Midbrain (tissue), 1 donor: ENCODE measurements at regions not wholly inside any gene's neighbourhood (a gene's known extent, or its start where the extent isn't known, plus 50 kb on each side); places are given as distances from the start of the nearest gene placed in this dataset.

Experiments
- DNase-seq: peaks from one replicate; lab custom pipeline; 2025; lab: John Stamatoyannopoulos, UW

- no peak for DNase-seq
These were observed 188.6 kb downstream of the BMP2 start for GRCh38 chr20:6956056-6956455.

- no peak for DNase-seq
These were observed 189.1 kb downstream of the BMP2 start for GRCh38 chr20:6956574-6956973.

DNA sequence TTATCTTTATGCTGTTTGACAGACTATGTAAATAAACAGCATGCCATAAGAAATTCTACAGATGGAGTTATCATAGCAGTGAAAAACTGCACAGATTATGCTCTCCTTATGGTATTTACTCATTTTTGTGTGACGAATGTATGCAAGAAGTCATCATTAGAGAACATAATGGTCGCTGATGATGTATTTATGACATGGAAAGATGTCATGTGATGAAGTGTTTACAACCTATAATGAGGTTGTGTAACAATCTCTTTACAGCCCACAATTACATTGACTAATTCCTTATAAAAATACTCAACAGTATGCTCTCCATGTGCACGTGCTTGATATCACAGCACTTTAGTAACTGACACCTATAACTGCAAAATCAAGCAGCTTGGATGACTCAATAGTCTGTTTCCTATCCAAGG lies 192.4 kb downstream of the BMP2 start:
- no peak for DNase-seq

GRCh38 chr20:6966721-6967120 lies 199.2 kb downstream of the BMP2 start:
- no peak for DNase-seq

GRCh38 chr20:6974838-6975237 lies 207.4 kb downstream of the BMP2 start:
- no peak for DNase-seq

- DNase-seq: no peak
These were observed 207.8 kb downstream of the BMP2 start for GRCh38 chr20:6975311-6975710.

GRCh38 chr20:6976106-6976900 lies 208.8 kb downstream of the BMP2 start:
- DNase-seq: no peak

GRCh38 chr20:6979621-6980020 lies 212.1 kb downstream of the BMP2 start:
- no peak for DNase-seq

- no peak for DNase-seq
These were observed 225.5 kb downstream of the BMP2 start for GRCh38 chr20:6993011-6993410.

DNA sequence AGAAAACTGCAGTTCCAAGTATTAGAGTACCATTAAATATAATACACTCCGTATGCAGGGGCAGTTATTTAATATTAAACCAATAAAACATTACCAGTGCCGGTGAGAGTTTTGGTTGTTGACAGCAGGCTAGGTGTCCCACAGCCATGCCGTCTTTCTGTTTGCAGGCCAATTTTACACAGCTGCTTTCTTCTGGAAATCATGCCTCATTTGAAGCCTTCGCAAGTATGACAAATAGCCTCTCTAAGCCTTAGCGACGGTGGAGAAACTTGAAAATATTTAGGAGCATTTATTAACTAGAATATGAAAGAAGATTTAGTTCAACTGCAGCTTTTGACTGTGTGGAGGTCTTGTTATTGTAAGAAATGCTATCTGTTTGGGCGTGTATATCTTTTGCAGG lies 226.0 kb downstream of the BMP2 start:
- DNase-seq: no peak

DNA sequence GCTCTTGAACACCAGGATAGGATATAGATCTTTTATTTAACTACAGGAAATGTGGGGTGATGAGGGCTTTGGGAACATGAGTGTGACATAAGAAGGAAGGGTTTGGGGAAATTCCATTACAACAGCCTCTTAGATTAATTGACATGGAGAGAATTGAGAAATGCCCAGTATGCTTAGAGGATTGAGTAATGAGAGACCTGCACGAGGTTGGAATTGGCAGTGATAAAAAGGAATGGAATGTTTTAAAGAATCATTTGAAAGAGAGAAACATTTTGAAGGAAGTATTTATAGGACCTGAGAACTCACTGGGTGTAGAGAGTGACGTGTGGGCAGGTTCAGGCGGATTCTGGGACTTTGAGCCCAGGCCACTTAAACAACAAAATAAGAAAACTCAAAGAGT lies 227.0 kb downstream of the BMP2 start:
- DNase-seq: no peak

DNA sequence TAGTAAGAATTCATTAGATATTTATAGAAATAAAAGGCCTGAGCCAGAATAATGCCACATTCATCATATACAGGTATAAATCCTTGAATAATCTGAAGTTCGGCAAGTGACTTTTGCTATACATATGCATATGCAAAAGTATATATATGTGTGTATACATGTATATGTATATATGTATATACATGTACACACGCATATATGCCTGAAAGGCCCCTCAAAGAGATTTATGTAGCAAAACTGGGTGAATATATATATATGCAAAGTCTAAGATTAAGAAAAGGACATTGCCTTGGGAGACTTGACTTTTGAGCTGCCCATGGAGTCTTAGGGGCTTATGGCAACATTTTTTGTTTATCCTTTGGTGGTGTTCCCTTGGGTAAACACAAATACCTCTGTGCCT lies 231.4 kb downstream of the BMP2 start:
- no peak for DNase-seq

DNA sequence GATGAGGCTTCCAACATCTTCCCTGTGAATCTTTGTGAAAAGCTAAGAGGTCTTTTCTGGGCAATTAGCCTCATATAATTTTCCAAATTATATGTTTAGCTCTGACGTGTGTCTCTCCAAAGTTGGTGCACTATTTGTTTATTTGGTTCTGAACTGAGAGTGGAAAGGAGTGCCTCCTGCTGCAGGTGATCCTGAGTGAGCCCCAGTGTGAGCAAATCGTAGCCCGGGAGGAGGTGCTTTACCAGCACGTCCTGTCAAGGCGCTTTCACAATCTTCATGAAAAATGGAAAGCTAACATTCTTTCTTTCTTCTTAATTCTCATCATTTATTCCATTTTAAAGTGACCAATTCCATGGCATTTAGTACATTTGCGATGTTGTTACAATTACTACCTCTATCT lies 231.9 kb downstream of the BMP2 start:
- DNase-seq: no peak

DNA sequence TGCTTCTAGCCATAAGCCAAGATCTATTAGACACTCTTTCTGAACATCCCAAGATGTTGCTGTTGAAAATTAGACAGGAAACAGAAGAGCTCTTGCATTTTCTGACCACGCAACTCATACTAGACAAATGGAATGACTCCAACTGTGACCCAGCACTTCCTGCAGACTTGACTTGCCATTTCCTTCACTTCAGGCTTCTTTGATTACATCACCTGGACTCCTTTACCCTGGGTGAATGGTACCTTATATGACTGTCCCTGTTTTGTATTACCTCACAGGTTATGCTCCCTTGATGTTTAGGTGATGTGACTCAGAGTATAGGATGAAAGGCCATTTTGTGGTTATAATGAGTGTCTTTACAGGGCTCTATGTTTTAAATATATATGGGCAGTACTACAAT lies 236.1 kb downstream of the BMP2 start:
- no peak for DNase-seq

DNA sequence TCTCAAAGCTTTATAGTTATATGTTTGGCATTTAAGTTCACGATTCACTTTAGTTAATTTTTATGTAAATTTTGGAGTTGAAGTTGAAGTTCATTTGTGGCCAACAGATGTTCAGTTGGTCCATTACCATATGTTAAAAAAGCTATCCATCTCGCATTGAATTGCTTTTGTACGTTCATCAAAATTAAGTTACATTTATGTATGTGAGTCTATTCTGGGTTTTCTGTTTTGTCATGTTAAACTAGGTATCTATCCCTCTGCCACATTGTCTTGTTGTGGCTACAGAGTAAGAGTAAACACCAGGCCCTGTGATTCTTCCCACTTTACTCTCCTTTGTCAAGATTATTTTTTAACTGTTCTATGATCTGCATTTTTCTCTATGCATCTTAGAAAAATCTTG lies 237.3 kb downstream of the BMP2 start:
- no peak for DNase-seq

DNA sequence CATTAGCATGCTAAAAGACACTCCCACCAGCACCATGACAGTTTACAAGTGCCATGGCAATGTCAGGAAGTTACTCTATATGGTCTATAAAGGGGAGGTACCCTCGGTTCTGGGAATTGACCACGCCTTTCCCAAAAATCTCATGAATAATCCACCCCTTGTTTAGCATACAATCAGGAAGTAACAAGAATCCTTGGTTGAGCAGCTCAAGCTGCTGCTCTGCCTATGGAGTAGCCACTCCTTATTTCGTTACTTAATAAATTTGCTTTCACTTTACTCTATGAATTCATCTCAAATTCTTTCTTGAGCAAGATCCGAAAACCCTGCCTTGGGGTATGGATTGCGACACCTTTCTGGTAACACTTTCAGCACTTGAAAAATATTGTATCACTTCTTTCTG lies 243.0 kb downstream of the BMP2 start:
- no peak for DNase-seq

- no peak for DNase-seq
These were observed 247.8 kb downstream of the BMP2 start for GRCh38 chr20:7015257-7015656.

DNA sequence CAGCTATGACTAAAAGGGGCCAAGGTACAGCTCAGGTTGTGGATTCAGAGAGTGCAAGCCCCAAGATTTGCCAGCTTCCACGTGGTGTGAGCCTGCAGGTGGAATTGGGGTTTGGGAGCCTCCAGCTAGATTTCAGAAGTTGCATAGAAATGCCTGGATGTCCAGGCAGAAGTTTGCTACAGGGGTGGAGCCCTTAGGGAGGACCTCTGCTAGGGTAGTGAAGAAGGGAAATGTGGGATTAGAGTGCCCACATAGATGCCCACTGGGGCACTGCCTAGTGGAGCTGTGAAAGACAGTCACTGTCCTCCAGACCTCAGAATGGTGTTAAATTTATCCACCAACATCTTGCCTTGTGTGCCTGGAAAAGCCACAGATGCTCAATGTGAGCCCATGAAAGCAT lies 255.1 kb downstream of the BMP2 start:
- DNase-seq: no peak

DNA sequence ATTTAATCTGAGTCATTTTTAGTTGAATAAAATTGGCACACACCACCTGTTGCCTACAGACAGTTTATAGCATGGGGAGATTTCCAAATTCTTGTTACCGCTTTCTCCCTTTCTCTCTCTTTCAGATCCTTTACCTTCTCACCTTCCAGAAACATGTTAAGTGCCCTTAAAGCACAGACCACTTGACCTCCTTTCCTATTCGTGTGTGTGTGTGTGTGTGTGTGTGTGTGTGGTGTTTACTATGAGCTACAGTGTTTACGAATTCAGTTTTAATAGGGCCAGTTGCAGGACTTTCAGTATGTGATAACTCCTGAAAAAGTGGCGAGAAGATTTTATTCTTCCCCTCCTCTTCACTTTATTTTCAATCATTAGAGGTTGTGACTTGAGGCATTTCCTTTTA lies 258.1 kb downstream of the BMP2 start:
- DNase-seq: no peak

DNA sequence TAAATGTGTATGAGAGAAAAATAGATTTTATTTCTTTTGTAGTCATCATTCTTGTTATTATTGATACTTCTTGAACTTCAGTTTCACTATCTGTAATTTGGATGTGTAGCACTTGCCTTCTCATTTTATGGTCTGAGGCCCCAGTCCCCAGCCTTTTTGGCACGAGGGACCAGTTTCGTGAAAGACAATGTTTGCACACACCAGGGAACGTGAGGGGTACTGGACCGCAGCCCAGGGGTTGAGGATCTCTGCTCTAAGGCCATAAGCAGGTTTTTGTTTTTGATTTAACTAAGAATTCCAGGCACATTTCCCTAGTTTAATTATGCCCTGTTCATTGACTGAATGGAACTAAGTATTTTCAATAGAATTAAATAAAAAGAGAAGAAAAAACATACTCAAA lies 261.5 kb downstream of the BMP2 start:
- DNase-seq: no peak

DNA sequence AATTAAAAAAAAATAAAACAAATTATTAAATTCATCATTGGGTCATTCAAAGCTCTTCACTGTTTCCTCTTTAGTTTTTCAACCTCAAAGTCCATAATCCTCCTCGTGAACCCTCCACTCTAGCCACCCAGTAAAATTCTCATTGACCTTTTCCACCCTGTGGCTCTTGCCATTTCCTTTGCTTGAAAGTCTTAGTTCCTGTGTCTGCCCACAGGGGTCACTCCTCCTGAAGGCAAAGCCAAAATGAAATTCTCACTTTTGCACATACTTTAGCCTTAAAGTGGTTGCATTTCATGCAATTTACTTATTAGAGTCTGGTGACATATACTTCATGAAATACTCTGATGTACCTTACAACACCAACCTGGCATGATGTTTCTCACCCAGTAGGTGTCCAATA lies 263.7 kb downstream of the BMP2 start:
- no peak for DNase-seq

GRCh38 chr20:7038029-7038428 lies 270.5 kb downstream of the BMP2 start:
- no peak for DNase-seq

DNA sequence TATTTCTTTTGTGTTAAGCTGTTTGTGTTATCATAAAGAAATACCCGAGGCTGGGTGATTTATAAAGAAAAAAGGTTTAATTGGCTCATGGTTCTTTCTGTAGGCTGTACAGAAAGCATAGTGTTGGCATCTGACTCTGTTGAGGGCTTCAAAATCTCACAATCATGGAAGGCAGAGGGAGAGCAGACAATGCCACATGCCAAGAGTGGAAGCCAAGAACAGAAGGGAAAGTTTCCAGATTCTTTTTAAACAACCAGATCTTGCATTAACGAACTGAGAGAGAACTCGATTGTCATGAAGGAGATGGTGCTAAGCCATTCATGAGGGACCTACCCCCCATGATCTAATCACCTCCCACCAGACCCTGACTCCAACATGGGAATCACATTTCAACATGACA lies 290.1 kb downstream of the BMP2 start:
- no peak for DNase-seq

- DNase-seq: no peak
These were observed 311.3 kb downstream of the BMP2 start for GRCh38 chr20:7078804-7079203.
